ENCODE measurements at regions not wholly inside any gene's neighbourhood (a gene's known extent, or its start where the extent isn't known, plus 50 kb on each side); places are given as distances from the start of the nearest gene placed in this dataset.

- Mint-ChIP-seq H3K27ac (no peak overlapping the region), H3K9me3 (peaks cover 2 to 7% of the 10 kb centered on the region in 2 experiments; a peak in 4 of 5 replicates), H3K4me3 (no peak overlapping the region), H3K27me3 (ENCODE audit: low read depth) (no peaks in the 10 kb centered on the region), H3K36me3 (ENCODE audit: insufficient read depth in 1 of 3, low read depth in 3 of 3) (no peaks in the 10 kb centered on the region), H3K4me1 (peaks cover 4% of the 10 kb centered on the region in 2 experiments; a peak in 2 of 4 replicates)
- WGBS (ENCODE audit: extremely low coverage, insufficient read length, low lambda C conversion rate), result no CpG with 5 or more reads among the region's 1 CpG
- Histone ChIP-seq H2BK5ac (ENCODE audit: insufficient read length, low read length) (no peak overlapping the region), H3K27ac (ENCODE audit: insufficient read length, low read depth, low read length) (no peak overlapping the region), H3K14ac (ENCODE audit: insufficient read depth, low read length) (no peak overlapping the region), H4K91ac (ENCODE audit: insufficient read length, low read depth, low read length) (no peak overlapping the region), H3K9ac (ENCODE audit: extremely low read depth, insufficient read length, low read length) (no peak overlapping the region), H3T11ph (ENCODE audit: low read length) (no peak overlapping the region), H3K4ac (ENCODE audit: low read depth, low read length) (no peak overlapping the region), H3K79me1 (ENCODE audit: insufficient read depth, low read depth, low read length, poor library complexity, severe bottlenecking) (no peaks in the 10 kb centered on the region), H3K4me2 (ENCODE audit: insufficient read depth, insufficient read length, low read length) (no peak overlapping the region), H2BK12ac (ENCODE audit: insufficient read length, low read depth, low read length) (no peak overlapping the region), H2BK20ac (ENCODE audit: low read depth, low read length, poor library complexity, severe bottlenecking) (no peak overlapping the region), H2AK5ac (ENCODE audit: insufficient read length, low read length) (no peak overlapping the region), H3K18ac (ENCODE audit: insufficient read length, low read depth, low read length) (no peak overlapping the region), H3K56ac (ENCODE audit: insufficient read length, low read depth, low read length) (no peak overlapping the region), H2BK15ac (ENCODE audit: low read depth, low read length) (no peak overlapping the region), H2AFZ (ENCODE audit: low read length) (no peak overlapping the region), H4K20me1 (ENCODE audit: control insufficient read depth, insufficient read depth, insufficient read length) (no peaks in the 10 kb centered on the region), H3K23ac (ENCODE audit: insufficient read length, low read depth, low read length) (no peak overlapping the region), H2BK120ac (ENCODE audit: low read depth, low read length, poor library complexity, severe bottlenecking) (no peak overlapping the region), H3K79me2 (ENCODE audit: insufficient read depth, low read length) (no peaks in the 10 kb centered on the region), H3K4me1 (ENCODE audit: insufficient read depth, low read length) (no peaks in the 10 kb centered on the region), H3K9me3 (ENCODE audit: control insufficient read depth, low read depth, low read length) (no peaks in the 10 kb centered on the region), H4K5ac (ENCODE audit: insufficient read length, low read depth, low read length) (no peak overlapping the region), H3K23me2 (ENCODE audit: insufficient read length, low read depth, low read length, poor library complexity, severe bottlenecking) (no peaks in the 10 kb centered on the region), H4K8ac (replicated peaks; ENCODE audit: insufficient read length, low read depth, low read length) (no peak overlapping the region), H3K27me3 (ENCODE audit: insufficient read depth, low read length) (no peaks in the 10 kb centered on the region)
- no peak for DNase-seq
- TF ChIP-seq CTCF (conservative IDR thresholded peaks at IDR 0.05), result no peak
Observed at GRCh38 chr9:13645557-13645956, 366.1 kb upstream of the MPDZ start.
